H1 (cell line): ENCODE measurements at regions not wholly inside any gene's neighbourhood (a gene's known extent, or its start where the extent isn't known, plus 50 kb on each side); places are given as distances from the start of the nearest gene placed in this dataset.

Source experiments
- CTCF ChIA-PET: fragments of 300-600 bp; sonication (Branson Sonifier 250); formaldehyde crosslinking; loops from one replicate; lab custom pipeline; 2021; ENCODE audit not compliant: partially characterized antibody; lab: Charles Lee
- POLR2A ChIA-PET: fragments of 300-600 bp; sonication (Branson Sonifier 250); formaldehyde crosslinking; loops from one replicate; lab custom pipeline; 2021; ENCODE audit warnings: inconsistent platforms; ENCODE audit not compliant: partially characterized antibody; lab: Charles Lee
- DNase-seq, 2 experiments: peaks; one replicate each; pipeline versions ENCODE4 v3.0.0 to v3.0.0-alpha.2; 2010 to 2022; ENCODE audit warnings: low spot score in 2 of 2, low read depth in 1 of 2, mixed read lengths in 1 of 2
- FAIRE-seq: peaks from 2 replicates; lab custom pipeline; 2011; peaks lifted over from hg19 to GRCh38; lab: Jason Lieb, UNC
- H2AFZ ChIP-seq: 2 replicates; pipeline ENCODE4 v1.8.1; 2012; ENCODE audit warnings: low read length, inconsistent platforms
- H2AK5ac ChIP-seq: 2 replicates; pipeline ENCODE4 v1.6.1; 2013; ENCODE audit warnings: low read depth, low read length
- H2BK120ac ChIP-seq: replicated peaks from 2 replicates; pipeline ENCODE3; 2013; ENCODE audit warnings: low read depth, low read length, inconsistent platforms
- H2BK12ac ChIP-seq: 2 replicates; pipeline ENCODE4 v1.6.1; 2013; ENCODE audit warnings: low read depth, low read length
- H2BK15ac ChIP-seq: 2 replicates; pipeline ENCODE4 v1.6.1; 2013; ENCODE audit warnings: low read length
- H2BK20ac ChIP-seq: 2 replicates; pipeline ENCODE4 v1.6.1; 2013; ENCODE audit warnings: low read length
- H2BK5ac ChIP-seq: 2 replicates; pipeline ENCODE4 v1.6.1; 2013; ENCODE audit warnings: low read depth, low read length
- H3K14ac ChIP-seq: 2 replicates; pipeline ENCODE4 v1.6.1; 2013; ENCODE audit warnings: inconsistent platforms; ENCODE audit not compliant: insufficient read length
- H3K18ac ChIP-seq: 2 replicates; pipeline ENCODE4 v1.6.1; 2013; ENCODE audit warnings: low read length; ENCODE audit errors: extremely low read depth
- H3K23ac ChIP-seq: 2 replicates; pipeline ENCODE4 v1.6.1; 2013; ENCODE audit warnings: inconsistent platforms; ENCODE audit not compliant: insufficient read length
- H3K23me2 ChIP-seq: 2 replicates; pipeline ENCODE4 v1.6.1; 2013; ENCODE audit warnings: low read depth, low read length
- H3K27ac ChIP-seq: 2 replicates; pipeline ENCODE4 v1.6.1; 2011; ENCODE audit warnings: low read depth, low read length, inconsistent platforms
- H3K27me3 ChIP-seq, 4 experiments: replicated peaks in 1 of 4; 1 replicate in 1 of 4; 2 replicates in 3 of 4; pipeline versions ENCODE4 v1.6.1 to v1.8.1; 2011 to 2013; ENCODE audit warnings: low read length in 3 of 4, mild to moderate bottlenecking in 3 of 4, inconsistent platforms in 2 of 4, mixed read lengths in 2 of 4, moderate library complexity in 1 of 4; ENCODE audit not compliant: control insufficient read depth in 3 of 4, insufficient read depth in 3 of 4; ENCODE audit errors: extremely low read depth in 1 of 4
- H3K36me3 ChIP-seq, 4 experiments: 2 replicates each; pipeline versions ENCODE4 v1.6.1 to v1.8.1; 2011 to 2013; ENCODE audit warnings: mild to moderate bottlenecking in 4 of 4, low read length in 3 of 4, moderate library complexity in 2 of 4, control low read depth in 1 of 4, inconsistent platforms in 1 of 4; ENCODE audit not compliant: insufficient read depth in 4 of 4, control insufficient read depth in 2 of 4
- H3K4ac ChIP-seq: replicated peaks from 2 replicates; pipeline ENCODE3; 2013; ENCODE audit warnings: low read length, low read depth, mixed read lengths, inconsistent platforms; ENCODE audit not compliant: insufficient read length
- H3K4me1 ChIP-seq, 4 experiments: replicated peaks in 1 of 4; 1 replicate in 1 of 4; 2 replicates in 3 of 4; pipeline versions ENCODE4 v1.6.1 to v1.8.1; 2011 to 2013; ENCODE audit warnings: low read length in 3 of 4, inconsistent platforms in 2 of 4, mixed read lengths in 1 of 4; ENCODE audit not compliant: insufficient read depth in 4 of 4, control insufficient read depth in 3 of 4
- H3K4me2 ChIP-seq, 2 experiments: 2 replicates each; pipeline versions ENCODE4 v1.6.1 to v1.8.1; 2011 to 2013; ENCODE audit warnings: low read depth in 2 of 2, low read length in 2 of 2, control low read depth in 1 of 2, inconsistent platforms in 1 of 2, mild to moderate bottlenecking in 1 of 2; ENCODE audit not compliant: insufficient read depth in 1 of 2
- H3K4me3 ChIP-seq, 4 experiments: fragments of 200-600, 300-600 bp in 1 of 4; sonication (generic), shearing (Covaris generic), sonication (Bioruptor Twin) in 1 of 4; 2 replicates each; pipeline versions ENCODE4 v1.5.1 to v1.8.1; 2011 to 2016; ENCODE audit warnings: low read length in 4 of 4, low read depth in 3 of 4, control low read depth in 2 of 4, inconsistent platforms in 2 of 4, mild to moderate bottlenecking in 2 of 4, mixed read lengths in 1 of 4, moderate library complexity in 1 of 4; ENCODE audit not compliant: insufficient read depth in 2 of 4; ENCODE audit errors: extremely low read depth in 1 of 4
- H3K56ac ChIP-seq: replicated peaks from 2 replicates; pipeline ENCODE3; 2013; ENCODE audit warnings: low read depth, mild to moderate bottlenecking, mixed read lengths, low read length, inconsistent platforms; ENCODE audit not compliant: insufficient read length
- H3K79me1 ChIP-seq: 2 replicates; pipeline ENCODE4 v1.6.1; 2013; ENCODE audit warnings: low read depth, low read length, control low read depth
- H3K79me2 ChIP-seq, 2 experiments: 2 replicates each; pipeline versions ENCODE4 v1.6.1 to v1.8.1; 2012 to 2013; ENCODE audit warnings: low read length in 2 of 2, mild to moderate bottlenecking in 2 of 2, inconsistent platforms in 1 of 2; ENCODE audit not compliant: insufficient read depth in 2 of 2, control insufficient read depth in 1 of 2
- H3K9ac ChIP-seq, 4 experiments: replicated peaks in 1 of 4; 1 replicate in 1 of 4; 2 replicates in 3 of 4; pipeline versions ENCODE4 v1.6.1 to v1.8.1; 2011 to 2013; ENCODE audit warnings: low read depth in 3 of 4, low read length in 3 of 4, control low read depth in 2 of 4, mild to moderate bottlenecking in 2 of 4, moderate library complexity in 2 of 4, inconsistent platforms in 1 of 4; ENCODE audit errors: extremely low read depth in 1 of 4
- H3K9me3 ChIP-seq, 2 experiments: 2 replicates each; pipeline versions ENCODE4 v1.6.1 to v1.8.1; 2012 to 2013; ENCODE audit warnings: mild to moderate bottlenecking in 2 of 2, moderate library complexity in 2 of 2, control low read depth in 1 of 2, inconsistent platforms in 1 of 2, low read depth in 1 of 2, low read length in 1 of 2, mixed read lengths in 1 of 2; ENCODE audit not compliant: insufficient read depth in 2 of 2
- H4K20me1 ChIP-seq, 2 experiments: replicated peaks in 1 of 2; 2 replicates each; pipeline versions ENCODE3 to v1.8.1; 2011 to 2013; ENCODE audit warnings: inconsistent platforms in 2 of 2, low read length in 2 of 2, mild to moderate bottlenecking in 1 of 2; ENCODE audit not compliant: insufficient read depth in 2 of 2, control insufficient read depth in 1 of 2
- H4K5ac ChIP-seq: 2 replicates; pipeline ENCODE4 v1.6.1; 2013; ENCODE audit warnings: low read length, low read depth, mixed read lengths, inconsistent platforms; ENCODE audit not compliant: insufficient read length
- H4K8ac ChIP-seq: 2 replicates; pipeline ENCODE4 v1.8.0; 2013; ENCODE audit warnings: mild to moderate bottlenecking, moderate library complexity, low read length, inconsistent platforms; ENCODE audit not compliant: insufficient read depth; ENCODE audit errors: extremely low read depth
- H4K91ac ChIP-seq: replicated peaks from 2 replicates; pipeline ENCODE3; 2013; ENCODE audit warnings: low read length, mixed read lengths, inconsistent platforms; ENCODE audit not compliant: insufficient read length
- TAF1 ChIP-seq: IDR thresholded peaks from 2 replicates; pipeline ENCODE4 v1.6.1; 2011; ENCODE audit warnings: mild to moderate bottlenecking, low read depth, low read length

GRCh38 chr12:74728006-74728405 lies 190.4 kb downstream of the ATXN7L3B start:
- H3K4me3 ChIP-seq: no peak overlapping the region
- no peak overlapping the region for H3K4ac ChIP-seq
- no peaks in the 10 kb centered on the region for H4K20me1 ChIP-seq
- no peak overlapping the region for H4K5ac ChIP-seq
- H2BK15ac ChIP-seq: no peak overlapping the region
- no peak overlapping the region for H3K18ac ChIP-seq
- ChIA-PET CTCF (interaction anchor here (0.8 kb wide), 1 partner anchor 607 kb away, joined by 3 read pairs; the partner anchor contains the start of gene GLIPR1L1), POLR2A (no interaction called here)
- no peak overlapping the region for H2BK20ac ChIP-seq
- no peak overlapping the region for H4K8ac ChIP-seq
- H3K14ac ChIP-seq: no peak overlapping the region
- H3K23ac ChIP-seq: no peak overlapping the region
- FAIRE-seq (no peak), DNase-seq (no peak)
- H2AK5ac ChIP-seq: no peak overlapping the region
- H3K79me2 ChIP-seq: no peaks in the 10 kb centered on the region
- no peak overlapping the region for H2BK5ac ChIP-seq
- no peaks in the 10 kb centered on the region for H3K23me2 ChIP-seq
- H2BK12ac ChIP-seq: no peak overlapping the region
- no peak overlapping the region for H3K4me2 ChIP-seq
- H3K36me3 ChIP-seq: no peaks in the 10 kb centered on the region
- no peak overlapping the region for H3K56ac ChIP-seq
- H4K91ac ChIP-seq: no peak overlapping the region
- H3K9me3 ChIP-seq: no peaks in the 10 kb centered on the region
- TF ChIP-seq TAF1: no peak
- peaks cover 0 to under 1% (median 0%) of the 10 kb centered on the region in 4 experiments; a peak in 1 of 7 replicates for H3K4me1 ChIP-seq
- no peak overlapping the region for H2AFZ ChIP-seq
- no peak overlapping the region for H3K27ac ChIP-seq
- H2BK120ac ChIP-seq: no peak overlapping the region
- H3K27me3 ChIP-seq: no peaks in the 10 kb centered on the region
- no peak overlapping the region for H3K9ac ChIP-seq
- H3K79me1 ChIP-seq: no peaks in the 10 kb centered on the region
